IPS DF 6.9 (cell line): ENCODE measurements at regions not wholly inside any gene's neighbourhood (a gene's known extent, or its start where the extent isn't known, plus 50 kb on each side); places are given as distances from the start of the nearest gene placed in this dataset.
"Not testable (repeated sequence)": the region's sequence is repeated elsewhere in the genome, so short reads cannot be mapped to it uniquely, and the experiment has no call there.

ENCODE experiments used
- DNase-seq: peaks from one replicate; pipeline ENCODE4 v3.0.0-alpha.2; 2013; ENCODE audit warnings: low read depth, low spot score
- H3K27ac ChIP-seq: one replicate; pipeline ENCODE4 v1.5.1; 2013; ENCODE audit warnings: low read length, control low read depth
- H3K27me3 ChIP-seq: 2 replicates; pipeline ENCODE4 v1.6.1; 2013; ENCODE audit warnings: mild to moderate bottlenecking, low read length; ENCODE audit not compliant: control insufficient read depth, insufficient read depth
- H3K36me3 ChIP-seq: 2 replicates; pipeline ENCODE4 v1.6.1; 2013; ENCODE audit warnings: low read length; ENCODE audit not compliant: control insufficient read depth, insufficient read depth
- H3K4me1 ChIP-seq: 2 replicates; pipeline ENCODE4 v1.6.1; 2013; ENCODE audit warnings: low read length; ENCODE audit not compliant: control insufficient read depth, insufficient read depth
- H3K4me3 ChIP-seq: 2 replicates; pipeline ENCODE4 v1.5.1; 2013; ENCODE audit warnings: mild to moderate bottlenecking, low read length
- H3K9me3 ChIP-seq: 2 replicates; pipeline ENCODE4 v1.6.1; 2013; ENCODE audit warnings: low read length, inconsistent platforms; ENCODE audit not compliant: control insufficient read depth, insufficient read depth
- WGBS: extraction: QIAGEN DNeasy Blood & Tissue Kit; methylation state at CpG from one replicate; pipeline ENCODE4 v1.1.7; 2013; ENCODE audit warnings: mixed read lengths, missing lambda C conversion rate; ENCODE audit not compliant: insufficient read length, insufficient coverage; 5-methylcytosine and 5-hydroxymethylcytosine counted together

GRCh38 chr1:101504106-101504505, 267.3 kb downstream of the S1PR1 start:
- not testable (repeated sequence) for H3K27me3 ChIP-seq, H3K27ac ChIP-seq, H3K9me3 ChIP-seq, H3K4me3 ChIP-seq, H3K36me3 ChIP-seq, H3K4me1 ChIP-seq, DNase-seq
- WGBS: no CpG with 5 or more reads among the region's 2 CpGs

GRCh38 chr1:101505240-101505639, 268.4 kb downstream of the S1PR1 start:
- H3K4me3 ChIP-seq, DNase-seq: not testable (repeated sequence)

GRCh38 chr1:101506541-101507164, 269.8 kb downstream of the S1PR1 start:
- H3K27me3 ChIP-seq: no peaks in the 10 kb centered on the region

More at GRCh38 chr1:101505240-101505639, 268.4 kb downstream of the S1PR1 start:
- H3K27ac ChIP-seq, H3K9me3 ChIP-seq, H3K27me3 ChIP-seq, H3K36me3 ChIP-seq, H3K4me1 ChIP-seq: not testable (repeated sequence)
- WGBS: no CpG with 5 or more reads among the region's 5 CpGs

GRCh38 chr1:101507547-101507971, 270.7 kb downstream of the S1PR1 start:
- no peak for DNase-seq
- Histone ChIP-seq H3K27me3 (no peaks in the 10 kb centered on the region), H3K9me3 (no peaks in the 10 kb centered on the region), H3K36me3 (no peaks in the 10 kb centered on the region), H3K4me3 (no peak overlapping the region), H3K27ac (no peak overlapping the region), H3K4me1 (no peaks in the 10 kb centered on the region)
- WGBS: no CpG with 5 or more reads among the region's 1 CpG

More at GRCh38 chr1:101506541-101507164, 269.8 kb downstream of the S1PR1 start:
- no peaks in the 10 kb centered on the region for H3K9me3 ChIP-seq
- H3K27ac ChIP-seq: no peak overlapping the region
- WGBS: no CpG with 5 or more reads among the region's 1 CpG
- H3K36me3 ChIP-seq: no peaks in the 10 kb centered on the region
- H3K4me3 ChIP-seq: no peak overlapping the region
- H3K4me1 ChIP-seq: no peaks in the 10 kb centered on the region
- DNase-seq: peak; percentile 37

GRCh38 chr1:101508913-101509312, 272.1 kb downstream of the S1PR1 start:
- Histone ChIP-seq H3K4me3 (no peak overlapping the region), H3K36me3 (no peaks in the 10 kb centered on the region), H3K9me3 (no peaks in the 10 kb centered on the region), H3K27me3 (no peaks in the 10 kb centered on the region), H3K27ac (no peak overlapping the region), H3K4me1 (no peaks in the 10 kb centered on the region)
- no peak for DNase-seq
- no CpG with 5 or more reads among the region's 2 CpGs for WGBS

GRCh38 chr1:101509370-101509769, 272.6 kb downstream of the S1PR1 start:
- Histone ChIP-seq H3K36me3 (no peaks in the 10 kb centered on the region), H3K9me3 (no peaks in the 10 kb centered on the region), H3K4me1 (no peaks in the 10 kb centered on the region), H3K27ac (no peak overlapping the region), H3K27me3 (no peaks in the 10 kb centered on the region), H3K4me3 (no peak overlapping the region)
- no CpG with 5 or more reads among the region's 1 CpG for whole genome bisulfite sequencing
- DNase-seq: no peak

- DNase-seq: no peak
- Histone ChIP-seq H3K27me3 (no peaks in the 10 kb centered on the region), H3K27ac (no peak overlapping the region), H3K4me3 (no peak overlapping the region), H3K9me3 (no peaks in the 10 kb centered on the region), H3K36me3 (no peaks in the 10 kb centered on the region), H3K4me1 (no peaks in the 10 kb centered on the region)
- no CpG with 5 or more reads among the region's 2 CpGs for WGBS
These were observed 274.5 kb downstream of the S1PR1 start for GRCh38 chr1:101511202-101511891.

GRCh38 chr1:101520302-101520701, 283.5 kb downstream of the S1PR1 start:
- Histone ChIP-seq H3K4me1 (no peaks in the 10 kb centered on the region), H3K36me3 (no peaks in the 10 kb centered on the region), H3K27me3 (no peaks in the 10 kb centered on the region), H3K27ac (no peak overlapping the region), H3K4me3 (no peak overlapping the region), H3K9me3 (no peaks in the 10 kb centered on the region)
- WGBS: no CpG with 5 or more reads among the region's 4 CpGs
- peak; percentile 35 for DNase-seq

GRCh38 chr1:101522486-101522885, 285.7 kb downstream of the S1PR1 start:
- Histone ChIP-seq H3K4me3 (no peak overlapping the region), H3K27me3 (no peaks in the 10 kb centered on the region), H3K4me1 (no peaks in the 10 kb centered on the region), H3K36me3 (no peaks in the 10 kb centered on the region), H3K27ac (no peak overlapping the region), H3K9me3 (no peaks in the 10 kb centered on the region)
- no CpG with 5 or more reads among the region's 2 CpGs for WGBS
- DNase-seq: no peak

GRCh38 chr1:101526813-101527212, 290.0 kb downstream of the S1PR1 start:
- no peaks in the 10 kb centered on the region for H3K9me3 ChIP-seq
- H3K36me3 ChIP-seq: no peaks in the 10 kb centered on the region
- no peak overlapping the region for H3K4me3 ChIP-seq
- H3K27ac ChIP-seq: no peak overlapping the region
- H3K27me3 ChIP-seq: no peaks in the 10 kb centered on the region
- H3K4me1 ChIP-seq: no peaks in the 10 kb centered on the region
- no CpG with 5 or more reads among the region's 6 CpGs for WGBS
- no peak for DNase-seq

- Histone ChIP-seq H3K9me3 (no peaks in the 10 kb centered on the region), H3K36me3 (no peaks in the 10 kb centered on the region), H3K4me1 (no peaks in the 10 kb centered on the region), H3K4me3 (no peak overlapping the region), H3K27ac (no peak overlapping the region), H3K27me3 (no peaks in the 10 kb centered on the region)
- no CpG with 5 or more reads among the region's 1 CpG for WGBS
- no peak for DNase-seq
These were observed 295.6 kb downstream of the S1PR1 start for GRCh38 chr1:101532377-101532776.
